Left lung (tissue), 4 donors: ENCODE measurements at regions not wholly inside any gene's neighbourhood (a gene's known extent, or its start where the extent isn't known, plus 50 kb on each side); places are given as distances from the start of the nearest gene placed in this dataset.
"Not testable (repeated sequence)": the region's sequence is repeated elsewhere in the genome, so short reads cannot be mapped to it uniquely, and the experiment has no call there.

Experiments used
- ATAC-seq: fragments of 200-7000 bp; cut with Tn5 transposase; one replicate; pipeline ENCODE4 v1.9.1; 2020; ENCODE audit warnings: moderate library complexity
- DNase-seq, 4 donors: peaks; one replicate each; pipeline ENCODE4 v3.0.0-alpha.2; 2013 to 2020
- H3K27ac ChIP-seq, 2 donors: fragments of 200-600 bp; sonication (generic) in 1 of 2; one replicate each; pipeline versions ENCODE4 v1.5.0 to v1.8.0; 2020 to 2021
- H3K27me3 ChIP-seq, 2 donors: fragments of 200-600 bp; sonication (generic) in 1 of 2; one replicate each; pipeline versions ENCODE4 v1.5.0 to v1.8.0; 2020 to 2021
- H3K36me3 ChIP-seq, 2 donors: fragments of 200-600 bp; sonication (generic) in 1 of 2; one replicate each; pipeline versions ENCODE4 v1.5.0 to v1.8.0; 2020 to 2021
- H3K4me1 ChIP-seq, 2 donors: fragments of 200-600 bp; one replicate each; pipeline ENCODE4 v1.8.0; 2021
- H3K4me3 ChIP-seq, 2 donors: fragments of 200-600 bp; sonication (generic) in 1 of 2; one replicate each; pipeline versions ENCODE4 v1.5.0 to v1.8.0; 2020 to 2021; ENCODE audit warnings: mild to moderate bottlenecking in 1 of 2
- H3K9me3 ChIP-seq, 2 donors: fragments of 200-600 bp; sonication (generic) in 1 of 2; one replicate each; pipeline versions ENCODE4 v1.5.0 to v1.8.0; 2020 to 2021
- CTCF ChIP-seq, 2 donors: fragments of 200-600 bp; sonication (generic) in 1 of 2; IDR thresholded peaks; one replicate each; pipeline versions ENCODE4 v1.5.0 to v1.8.0; 2021; ENCODE audit warnings: antibody characterized with exemption in 2 of 2
- intact Hi-C, 2 donors: fragments of 100-400 bp; cut with DNase I; formaldehyde crosslinking; loops; one replicate each; pipeline versions ENCODE4 v1.11.2 to v1.14.2; 2022
- donor health status: DM: no; HTN: yes; CAD: no.
- donor health status: DM: no; HTN: no; CAD: no.

GRCh38 chr1:117760069-117760468 is 154.2 kb downstream of the TENT5C start:
- ATAC-seq (no peak), DNase-seq (no peak)
- H3K27me3 ChIP-seq: peaks cover 0 to 4% of the 10 kb centered on the region in 2 donors
- intact Hi-C loops: no loop called here
- H3K4me3 ChIP-seq: no peak overlapping the region
- peaks cover 7 to 8% of the 10 kb centered on the region in 2 donors for H3K4me1 ChIP-seq
- no peaks in the 10 kb centered on the region for H3K9me3 ChIP-seq
- no peaks in the 10 kb centered on the region for H3K36me3 ChIP-seq
- TF ChIP-seq CTCF (IDR thresholded peaks at IDR 0.05): no peak
- H3K27ac ChIP-seq: no peak overlapping the region

GRCh38 chr1:117760485-117760884 is 154.6 kb downstream of the TENT5C start:
- intact Hi-C loops: no loop called here
- peaks cover 7 to 8% of the 10 kb centered on the region in 2 donors for H3K4me1 ChIP-seq
- DNase-seq (no peak), ATAC-seq (no peak)
- no peak for TF ChIP-seq CTCF (IDR thresholded peaks at IDR 0.05)
- peaks cover 0 to 4% of the 10 kb centered on the region in 2 donors for H3K27me3 ChIP-seq
- no peaks in the 10 kb centered on the region for H3K36me3 ChIP-seq
- H3K27ac ChIP-seq: no peak overlapping the region
- no peaks in the 10 kb centered on the region for H3K9me3 ChIP-seq
- H3K4me3 ChIP-seq: no peak overlapping the region

- H3K4me1 ChIP-seq, H3K27ac ChIP-seq, DNase-seq, H3K4me3 ChIP-seq, H3K36me3 ChIP-seq, H3K27me3 ChIP-seq, ATAC-seq, intact Hi-C loops: not testable (repeated sequence)
- H3K9me3 ChIP-seq: peaks cover 0 to 41% of the 10 kb centered on the region in 2 donors
These were observed 161.7 kb downstream of the GDAP2 start for GRCh38 chr1:117767756-117768155.

GRCh38 chr1:117770981-117771531 is 158.4 kb downstream of the GDAP2 start:
- H3K4me3 ChIP-seq: no peak overlapping the region
- TF ChIP-seq CTCF (IDR thresholded peaks at IDR 0.05): no peak
- H3K4me1 ChIP-seq: no peaks in the 10 kb centered on the region
- no peak overlapping the region for H3K27ac ChIP-seq
- no peak for ATAC-seq
- intact Hi-C loops: no loop called here
- no peaks in the 10 kb centered on the region for H3K27me3 ChIP-seq
- no peak for DNase-seq
- no peaks in the 10 kb centered on the region for H3K36me3 ChIP-seq
- peaks cover 0 to 41% of the 10 kb centered on the region in 2 donors for H3K9me3 ChIP-seq

GRCh38 chr1:117779364-117779763 is 150.1 kb downstream of the GDAP2 start:
- DNase-seq: no peak
- intact Hi-C loops: no loop called here
- Histone ChIP-seq H3K9me3 (no peaks in the 10 kb centered on the region), H3K4me1 (no peaks in the 10 kb centered on the region), H3K36me3 (no peaks in the 10 kb centered on the region), H3K27me3 (no peaks in the 10 kb centered on the region), H3K4me3 (no peak overlapping the region), H3K27ac (no peak overlapping the region)
- ATAC-seq: no peak
- no peak for TF ChIP-seq CTCF (IDR thresholded peaks at IDR 0.05)
